HL-60 (cell line): ENCODE measurements at regions not wholly inside any gene's neighbourhood (a gene's known extent, or its start where the extent isn't known, plus 50 kb on each side); places are given as distances from the start of the nearest gene placed in this dataset.
A peak's percentile ranks its signal among the peaks of the same experiment; 100 is the strongest.

ENCODE experiments used
- DNase-seq, 2 experiments: peaks; one replicate each; pipeline ENCODE4 v3.0.0-alpha.2; 2010 to 2020; ENCODE audit warnings: low read depth in 1 of 2, low spot score in 1 of 2
- H3K27ac ChIP-seq: fragments of 250-450 bp; sonication (Bioruptor Pico); replicated peaks from 2 replicates; pipeline ENCODE4 v1.5.1; 2020; ENCODE audit warnings: mild to moderate bottlenecking, moderate library complexity
- H3K27me3 ChIP-seq: fragments of 250-450 bp; sonication (Bioruptor Pico); 2 replicates; pipeline ENCODE4 v1.5.1; 2021; ENCODE audit warnings: mild to moderate bottlenecking, moderate library complexity; ENCODE audit not compliant: insufficient read depth, poor library complexity, severe bottlenecking
- H3K4me3 ChIP-seq: replicated peaks from 2 replicates; pipeline ENCODE4 v1.5.1; 2011; ENCODE audit warnings: mild to moderate bottlenecking, control low read depth, low read length; ENCODE audit not compliant: insufficient read depth
- GABPA ChIP-seq: IDR thresholded peaks from 2 replicates; pipeline ENCODE4 v1.6.1; 2012; ENCODE audit warnings: low read depth
- POLR2AphosphoS5 ChIP-seq: IDR thresholded peaks from 2 replicates; pipeline ENCODE4 v1.6.1; 2012; ENCODE audit warnings: low read depth
- REST ChIP-seq: IDR thresholded peaks from 2 replicates; pipeline ENCODE4 v1.6.1; 2012; ENCODE audit warnings: low read depth; ENCODE audit not compliant: insufficient replicate concordance
- SPI1 ChIP-seq: IDR thresholded peaks from 2 replicates; pipeline ENCODE4 v1.6.1; 2012; ENCODE audit warnings: low read depth, mild to moderate bottlenecking, borderline replicate concordance
- TF ChIP-seq, protein P1 (sequence below): IDR thresholded peaks from one replicate; pipeline ENCODE4 v1.5.1; 2011; ENCODE audit warnings: low read length, control low read depth, inconsistent platforms; ENCODE audit not compliant: insufficient read depth

DNA sequence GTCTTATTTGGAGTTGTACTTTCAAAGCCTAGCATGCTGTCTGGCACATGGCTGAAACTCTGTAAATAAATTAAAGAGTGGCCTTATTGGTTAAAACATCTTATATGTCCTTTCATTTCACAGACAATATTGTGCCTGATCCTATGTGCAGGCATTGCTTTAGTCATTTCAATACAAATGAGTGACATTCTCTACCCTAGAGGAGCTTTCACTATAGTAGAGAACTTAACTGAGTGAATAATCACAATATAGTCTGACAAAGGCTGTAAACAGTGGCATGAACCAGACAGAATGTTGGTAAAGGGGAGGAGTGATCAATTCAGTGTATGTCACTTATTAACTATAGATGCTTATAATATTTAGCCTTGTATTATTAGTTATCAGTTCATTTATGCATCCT, 481.8 kb downstream of the TFAP2B start:
- TF ChIP-seq, protein P1, sequence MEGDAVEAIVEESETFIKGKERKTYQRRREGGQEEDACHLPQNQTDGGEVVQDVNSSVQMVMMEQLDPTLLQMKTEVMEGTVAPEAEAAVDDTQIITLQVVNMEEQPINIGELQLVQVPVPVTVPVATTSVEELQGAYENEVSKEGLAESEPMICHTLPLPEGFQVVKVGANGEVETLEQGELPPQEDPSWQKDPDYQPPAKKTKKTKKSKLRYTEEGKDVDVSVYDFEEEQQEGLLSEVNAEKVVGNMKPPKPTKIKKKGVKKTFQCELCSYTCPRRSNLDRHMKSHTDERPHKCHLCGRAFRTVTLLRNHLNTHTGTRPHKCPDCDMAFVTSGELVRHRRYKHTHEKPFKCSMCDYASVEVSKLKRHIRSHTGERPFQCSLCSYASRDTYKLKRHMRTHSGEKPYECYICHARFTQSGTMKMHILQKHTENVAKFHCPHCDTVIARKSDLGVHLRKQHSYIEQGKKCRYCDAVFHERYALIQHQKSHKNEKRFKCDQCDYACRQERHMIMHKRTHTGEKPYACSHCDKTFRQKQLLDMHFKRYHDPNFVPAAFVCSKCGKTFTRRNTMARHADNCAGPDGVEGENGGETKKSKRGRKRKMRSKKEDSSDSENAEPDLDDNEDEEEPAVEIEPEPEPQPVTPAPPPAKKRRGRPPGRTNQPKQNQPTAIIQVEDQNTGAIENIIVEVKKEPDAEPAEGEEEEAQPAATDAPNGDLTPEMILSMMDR: no peak
- TF ChIP-seq GABPA (no peak), SPI1 (no peak), REST (no peak), POLR2AphosphoS5 (no peak)
- no peak overlapping the region for H3K27ac ChIP-seq

GRCh38 chr6:51301962-51302361, 483.3 kb downstream of the TFAP2B start:
- peak; percentile 3 to 7 for DNase-seq
- H3K4me3 ChIP-seq: no peak overlapping the region
- H3K27ac ChIP-seq: peak overlapping the region; percentile 70
- no peaks in the 10 kb centered on the region for H3K27me3 ChIP-seq
- TF ChIP-seq POLR2AphosphoS5 (no peak), GABPA (no peak), SPI1 (no peak), REST (no peak)
- TF ChIP-seq, protein P1: no peak

More for the DNA sequence above, 481.8 kb downstream of the TFAP2B start:
- H3K4me3 ChIP-seq: no peak overlapping the region
- DNase-seq: no peak
- H3K27me3 ChIP-seq: no peaks in the 10 kb centered on the region

GRCh38 chr6:51302431-51302830, 483.8 kb downstream of the TFAP2B start:
- Histone ChIP-seq H3K27me3 (no peaks in the 10 kb centered on the region), H3K4me3 (no peak overlapping the region), H3K27ac (peak overlapping the region; percentile 70)
- peak in 1 of 2 experiments; percentile 23 for DNase-seq
- TF ChIP-seq GABPA (no peak), SPI1 (peak; percentile 43; the same call in 1 of the 2 replicates)

DNA sequence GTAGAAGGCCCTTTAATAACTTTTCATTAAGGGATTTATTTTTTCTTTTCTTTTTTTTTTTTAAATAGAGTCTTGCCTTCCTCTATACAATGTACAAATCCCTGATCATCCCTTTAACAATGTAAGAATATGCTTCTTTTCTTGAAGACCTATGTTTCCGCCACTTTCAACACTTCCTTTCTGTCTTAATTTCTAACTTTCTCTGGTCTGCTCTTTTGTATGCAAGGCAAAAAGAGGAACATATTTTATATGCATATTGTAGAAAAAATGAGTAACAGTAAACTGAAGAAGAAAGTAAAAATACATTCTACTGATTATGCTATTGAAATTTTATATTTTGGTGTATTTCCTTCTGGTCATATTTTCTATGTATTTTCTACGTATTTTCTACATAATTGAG, 484.7 kb downstream of the TFAP2B start:
- H3K4me3 ChIP-seq: no peak overlapping the region
- H3K27me3 ChIP-seq: no peaks in the 10 kb centered on the region
- peak overlapping the region; percentile 70 for H3K27ac ChIP-seq
- TF ChIP-seq SPI1: peak; percentile 58; the same call in 1 of the 2 replicates
- no peak for TF ChIP-seq GABPA
- peak; percentile 38 to 50 for DNase-seq

GRCh38 chr6:51314965-51315364, 496.3 kb downstream of the TFAP2B start:
- no peak overlapping the region for H3K4me3 ChIP-seq
- H3K27ac ChIP-seq: no peak overlapping the region
- no peak for DNase-seq
- H3K27me3 ChIP-seq: no peaks in the 10 kb centered on the region
- TF ChIP-seq POLR2AphosphoS5 (no peak), SPI1 (no peak), GABPA (no peak), REST (no peak)
- TF ChIP-seq, protein P1: no peak
